ENCODE measurements at regions not wholly inside any gene's neighbourhood (a gene's known extent, or its start where the extent isn't known, plus 50 kb on each side); places are given as distances from the start of the nearest gene placed in this dataset.

DNA sequence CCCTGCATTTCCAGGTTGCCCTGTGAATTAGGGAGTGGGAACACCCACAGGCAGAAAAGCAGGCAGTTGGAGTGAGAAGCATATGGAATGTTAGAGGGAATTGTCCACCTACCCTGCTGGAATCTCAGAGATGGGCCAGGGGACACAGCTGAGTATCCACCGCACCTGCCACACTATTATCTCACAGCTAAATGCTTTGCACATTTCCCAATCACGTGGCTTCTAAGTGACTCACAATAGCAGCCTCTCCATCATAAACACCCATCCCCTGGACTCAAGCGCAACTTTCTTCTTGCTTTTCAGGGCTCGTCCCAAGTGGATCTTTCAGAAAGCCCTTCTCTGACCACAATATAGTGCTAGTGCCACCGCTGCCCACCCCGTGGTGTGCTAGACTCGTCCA is 389.0 kb upstream of the LMCD1 start:
- TF ChIP-seq, protein P1, sequence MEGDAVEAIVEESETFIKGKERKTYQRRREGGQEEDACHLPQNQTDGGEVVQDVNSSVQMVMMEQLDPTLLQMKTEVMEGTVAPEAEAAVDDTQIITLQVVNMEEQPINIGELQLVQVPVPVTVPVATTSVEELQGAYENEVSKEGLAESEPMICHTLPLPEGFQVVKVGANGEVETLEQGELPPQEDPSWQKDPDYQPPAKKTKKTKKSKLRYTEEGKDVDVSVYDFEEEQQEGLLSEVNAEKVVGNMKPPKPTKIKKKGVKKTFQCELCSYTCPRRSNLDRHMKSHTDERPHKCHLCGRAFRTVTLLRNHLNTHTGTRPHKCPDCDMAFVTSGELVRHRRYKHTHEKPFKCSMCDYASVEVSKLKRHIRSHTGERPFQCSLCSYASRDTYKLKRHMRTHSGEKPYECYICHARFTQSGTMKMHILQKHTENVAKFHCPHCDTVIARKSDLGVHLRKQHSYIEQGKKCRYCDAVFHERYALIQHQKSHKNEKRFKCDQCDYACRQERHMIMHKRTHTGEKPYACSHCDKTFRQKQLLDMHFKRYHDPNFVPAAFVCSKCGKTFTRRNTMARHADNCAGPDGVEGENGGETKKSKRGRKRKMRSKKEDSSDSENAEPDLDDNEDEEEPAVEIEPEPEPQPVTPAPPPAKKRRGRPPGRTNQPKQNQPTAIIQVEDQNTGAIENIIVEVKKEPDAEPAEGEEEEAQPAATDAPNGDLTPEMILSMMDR (IDR thresholded peaks at IDR 0.05; ENCODE audit: extremely low read depth in 1 of 2, insufficient read depth in 1 of 2, low read depth in 1 of 2, low read length in 2 of 2): no peak
- TF ChIP-seq POLR2AphosphoS5 (IDR thresholded peaks at IDR 0.05; ENCODE audit: insufficient read depth, low read depth, low read length): no peak
- no peak for TF ChIP-seq JUN (IDR thresholded peaks at IDR 0.05; ENCODE audit: borderline replicate concordance, insufficient read depth, insufficient read length, low read depth)
- TF ChIP-seq EZH2 (IDR thresholded peaks at IDR 0.05; ENCODE audit: borderline replicate concordance, low read depth, low read length, severe bottlenecking): no peak
- no peak for TF ChIP-seq POLR2A (IDR thresholded peaks at IDR 0.05; ENCODE audit: low read depth, low read length)
- TF ChIP-seq, protein P2, sequence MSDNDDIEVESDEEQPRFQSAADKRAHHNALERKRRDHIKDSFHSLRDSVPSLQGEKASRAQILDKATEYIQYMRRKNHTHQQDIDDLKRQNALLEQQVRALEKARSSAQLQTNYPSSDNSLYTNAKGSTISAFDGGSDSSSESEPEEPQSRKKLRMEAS (IDR thresholded peaks at IDR 0.05; ENCODE audit: insufficient read depth, insufficient read length): no peak
- no peak for TF ChIP-seq GATA2 (IDR thresholded peaks at IDR 0.05; ENCODE audit: insufficient read depth, insufficient read length, low read depth, low read length)
- TF ChIP-seq MYC (IDR thresholded peaks at IDR 0.05; ENCODE audit: low read depth, low read length): no peak
- no peak for TF ChIP-seq FOS (IDR thresholded peaks at IDR 0.05; ENCODE audit: borderline replicate concordance, insufficient read depth, low read length)

Measured in endothelial cell of umbilical vein (primary cell).